CD4-positive, alpha-beta T cell treated with Interferon gamma for 1 hour (primary cell): ENCODE measurements at regions not wholly inside any gene's neighbourhood (a gene's known extent, or its start where the extent isn't known, plus 50 kb on each side); places are given as distances from the start of the nearest gene placed in this dataset.
"Not testable (repeated sequence)": the region's sequence is repeated elsewhere in the genome, so short reads cannot be mapped to it uniquely, and the experiment has no call there.

Source experiments
- DNase-seq: peaks from one replicate; pipeline ENCODE4 v3.0.0-alpha.2; 2020

GRCh38 chr14:51351997-51352396, 112.0 kb downstream of the TMX1 start:
- DNase-seq: no peak

- no peak for DNase-seq
Measured at GRCh38 chr14:51353901-51354300, 113.9 kb downstream of the TMX1 start.

- no peak for DNase-seq
Measured at GRCh38 chr14:51354846-51355245, 114.8 kb downstream of the TMX1 start.

DNA sequence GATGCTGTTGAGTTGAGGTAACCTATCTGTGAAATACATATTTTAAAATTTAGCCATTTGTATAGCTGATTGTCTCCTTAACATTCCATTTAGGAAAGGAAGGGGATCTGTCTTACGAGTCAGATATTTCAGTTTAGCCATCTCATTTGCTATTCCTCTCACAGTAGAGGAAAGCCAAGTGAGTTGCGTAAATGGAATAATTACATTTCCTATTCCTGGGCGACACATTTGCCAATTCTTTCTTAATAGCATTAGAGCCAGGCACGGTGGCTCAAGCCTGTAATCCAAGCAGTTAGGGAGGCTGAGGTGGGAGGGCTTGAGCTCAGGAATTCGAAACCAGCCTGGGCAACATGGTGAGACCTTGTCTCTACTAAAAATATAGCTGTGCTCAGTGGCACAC, 116.3 kb downstream of the TMX1 start:
- no peak for DNase-seq

DNA sequence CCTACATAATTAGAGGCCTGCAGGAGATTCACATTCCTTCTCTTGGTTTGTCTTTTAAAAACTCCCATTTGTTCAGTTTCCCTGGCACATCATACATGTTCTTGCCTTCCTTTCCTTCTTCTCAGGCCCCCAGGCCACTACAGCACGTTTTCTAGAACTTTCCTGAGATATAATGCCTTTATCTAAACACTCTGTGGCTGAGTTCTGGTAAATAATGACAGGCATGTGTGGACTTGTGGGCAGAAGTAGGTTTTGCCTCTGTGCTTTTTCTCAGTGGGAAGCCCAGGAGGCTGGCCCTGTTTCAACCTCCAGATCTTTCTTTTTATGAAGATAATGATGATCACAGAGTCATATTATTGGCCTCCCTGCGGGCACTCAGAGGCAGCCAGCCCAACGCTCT, 117.2 kb downstream of the TMX1 start:
- DNase-seq: no peak

DNA sequence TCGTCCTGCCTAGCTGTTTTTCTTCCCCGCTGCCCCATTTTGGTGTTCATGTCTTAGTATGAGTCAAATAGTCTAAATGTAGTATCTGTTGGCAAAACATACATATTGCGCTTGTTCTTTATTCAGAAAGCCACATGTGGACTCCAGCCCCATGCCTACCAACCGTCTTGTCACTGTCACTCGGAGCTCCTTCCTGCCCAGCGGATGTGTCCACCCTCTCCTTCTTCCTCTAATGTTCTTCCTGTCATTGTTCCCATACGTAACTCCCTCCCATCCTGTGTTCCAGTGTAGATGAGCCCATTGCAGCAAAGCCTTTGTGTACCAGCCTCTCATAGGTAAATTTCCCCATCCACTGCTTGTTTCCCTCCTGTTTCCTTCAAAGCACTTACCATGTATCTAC, 120.5 kb downstream of the TMX1 start:
- DNase-seq: no peak

DNA sequence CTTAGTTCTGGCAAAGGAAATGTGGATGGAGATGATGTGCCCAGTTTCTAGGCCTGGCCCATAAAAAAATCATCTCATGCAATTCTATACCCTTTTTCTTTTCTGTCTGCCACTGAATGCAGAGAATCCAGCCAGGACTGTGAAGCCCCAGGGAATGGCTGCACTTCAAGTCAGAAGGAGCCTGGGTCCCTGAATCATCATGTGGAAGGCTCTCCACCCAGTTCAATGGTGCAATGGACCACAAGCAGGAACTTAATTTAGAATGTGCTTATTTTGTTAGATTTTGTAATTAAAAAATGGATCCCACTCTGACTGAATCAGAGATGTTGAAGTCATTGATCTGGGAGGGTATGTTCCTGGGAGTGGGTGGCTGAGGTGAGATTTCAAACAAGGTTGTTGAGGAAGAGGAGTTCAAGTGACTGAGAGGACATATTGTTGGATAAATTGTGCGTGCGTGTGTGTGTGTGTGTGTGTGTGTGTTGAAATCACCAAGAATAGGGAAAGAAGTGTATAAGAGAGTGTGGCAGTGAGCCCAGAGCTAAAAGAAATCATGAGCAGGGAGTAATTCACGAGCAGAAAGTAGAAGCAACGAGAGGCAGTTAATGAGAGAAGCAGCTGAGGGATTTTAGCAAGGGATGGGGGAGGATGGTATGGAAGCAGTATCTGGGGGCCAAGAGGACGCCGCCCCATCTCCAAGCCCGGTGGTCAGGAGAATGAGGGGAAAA, 125.4 kb downstream of the TMX1 start:
- DNase-seq: no peak

- not testable (repeated sequence) for DNase-seq
Measured at GRCh38 chr14:51366460-51366859, 126.4 kb downstream of the TMX1 start.

- DNase-seq: not testable (repeated sequence)
Measured at GRCh38 chr14:51366866-51367599, 127.0 kb downstream of the TMX1 start.

GRCh38 chr14:51367600-51367931, 127.5 kb downstream of the TMX1 start:
- no peak for DNase-seq

GRCh38 chr14:51368721-51369163, 128.7 kb downstream of the TMX1 start:
- DNase-seq: no peak

DNA sequence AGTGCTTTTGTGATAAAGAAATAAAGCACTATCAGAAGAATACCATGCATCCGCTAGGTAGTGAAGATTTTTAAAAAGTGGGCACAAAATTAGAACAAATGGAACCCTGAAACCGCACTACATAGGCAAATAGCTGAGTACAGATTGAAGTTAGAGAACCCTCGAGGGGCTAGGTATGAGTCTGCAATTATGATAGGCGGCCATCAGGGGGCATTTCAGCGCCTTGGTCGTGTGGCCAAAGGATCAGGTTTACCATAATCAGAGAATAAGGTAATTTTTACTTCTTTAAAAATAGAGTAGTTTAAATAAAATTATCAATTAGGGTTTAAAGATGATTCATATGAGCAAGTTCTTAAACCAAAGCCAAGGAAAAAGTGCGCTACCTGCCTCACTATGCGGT, 129.8 kb downstream of the TMX1 start:
- no peak for DNase-seq

GRCh38 chr14:51370758-51371386, 130.8 kb downstream of the TMX1 start:
- no peak for DNase-seq

DNA sequence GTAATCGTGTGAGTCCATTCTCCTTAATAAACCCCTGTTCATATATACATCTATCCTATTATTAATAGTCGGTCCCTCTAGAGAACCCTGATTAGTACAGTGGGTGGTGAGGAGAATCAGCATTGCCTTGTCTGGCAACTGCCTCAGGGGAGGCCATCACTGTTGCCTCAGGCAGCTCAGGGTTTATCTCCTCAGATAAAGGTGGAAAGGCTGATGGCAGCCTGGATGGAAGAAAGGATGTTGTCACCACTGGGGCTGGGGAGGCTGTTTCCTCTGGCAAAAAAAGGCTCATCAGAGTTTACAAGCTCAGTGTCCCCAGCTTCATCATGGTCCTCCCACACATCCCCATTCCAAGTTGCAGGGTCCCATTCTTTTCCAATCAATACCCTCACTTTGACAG, 137.1 kb downstream of the TMX1 start:
- DNase-seq: not testable (repeated sequence)

DNA sequence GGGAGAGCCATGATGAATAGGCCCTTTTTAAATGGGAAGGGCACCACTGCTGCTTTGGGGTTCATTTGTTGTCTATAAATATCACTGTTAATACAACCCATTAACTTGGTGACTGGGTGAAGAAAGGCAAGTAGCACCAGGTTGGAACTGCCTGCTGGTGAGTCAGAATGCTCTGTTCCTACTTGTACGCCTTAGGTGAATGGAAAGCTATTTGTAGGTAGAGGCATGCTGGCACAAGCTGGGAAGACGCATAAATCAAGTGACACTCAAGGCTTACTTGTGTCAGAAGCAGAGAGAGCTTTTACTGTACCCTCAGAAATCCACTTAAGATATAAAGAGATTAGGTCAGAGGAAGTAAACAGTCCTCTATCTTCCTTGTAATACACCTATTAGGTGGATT, 142.5 kb downstream of the TMX1 start:
- DNase-seq: no peak

DNA sequence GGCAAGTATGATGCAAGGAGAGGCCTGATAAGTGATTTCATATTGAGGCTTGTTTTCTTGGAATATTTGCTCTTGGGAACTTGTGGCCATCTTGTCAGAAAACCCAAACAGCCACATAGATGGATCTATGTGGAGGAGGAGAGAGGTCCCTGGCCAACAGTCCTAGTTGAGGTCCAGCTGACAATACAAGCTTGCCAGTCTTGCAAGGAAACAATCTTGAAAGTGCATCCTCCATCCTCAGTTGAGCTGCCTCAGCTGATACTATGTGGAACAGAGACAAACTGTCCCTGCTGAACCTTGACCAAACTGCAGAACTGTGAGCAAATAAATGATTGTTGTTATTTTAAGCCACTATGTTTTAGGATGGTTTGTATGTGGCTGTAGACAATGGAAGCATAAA, 146.4 kb downstream of the TMX1 start:
- no peak for DNase-seq

DNA sequence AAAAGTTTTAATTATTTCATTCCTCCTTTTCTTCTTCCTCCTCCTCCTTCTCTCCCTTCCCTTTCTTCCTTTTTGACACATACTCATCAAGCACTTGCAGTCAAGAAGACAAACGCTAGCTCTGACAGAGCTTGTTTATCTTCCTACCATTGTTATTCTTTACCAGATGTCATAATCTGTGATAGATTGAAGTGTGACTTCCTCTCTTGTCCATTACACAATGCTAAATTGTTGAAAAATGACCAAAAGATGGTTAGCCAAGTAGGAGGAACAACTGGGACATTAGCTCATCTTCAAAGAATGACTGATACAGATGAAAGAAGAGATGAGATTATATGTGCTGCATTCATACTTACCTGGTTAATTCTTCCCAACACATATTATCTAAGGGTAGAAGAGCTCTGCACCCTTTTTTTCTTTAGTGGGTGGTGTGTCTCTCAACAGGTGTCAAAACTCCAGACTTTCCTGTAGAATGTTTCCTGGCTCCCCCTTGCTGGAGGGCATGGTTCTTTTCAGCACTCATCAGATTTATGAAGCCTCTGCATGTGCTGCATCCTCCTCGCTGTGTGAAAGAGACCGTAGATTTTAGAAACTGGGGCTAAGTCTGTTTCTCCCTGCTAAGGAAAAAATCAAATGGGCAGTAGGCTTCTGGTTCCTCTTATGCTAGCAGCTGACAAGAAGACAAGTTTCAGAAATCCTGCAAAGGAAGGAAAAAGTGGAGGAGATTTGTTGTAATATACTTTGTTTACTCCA, 147.1 kb downstream of the TMX1 start:
- DNase-seq: no peak

DNA sequence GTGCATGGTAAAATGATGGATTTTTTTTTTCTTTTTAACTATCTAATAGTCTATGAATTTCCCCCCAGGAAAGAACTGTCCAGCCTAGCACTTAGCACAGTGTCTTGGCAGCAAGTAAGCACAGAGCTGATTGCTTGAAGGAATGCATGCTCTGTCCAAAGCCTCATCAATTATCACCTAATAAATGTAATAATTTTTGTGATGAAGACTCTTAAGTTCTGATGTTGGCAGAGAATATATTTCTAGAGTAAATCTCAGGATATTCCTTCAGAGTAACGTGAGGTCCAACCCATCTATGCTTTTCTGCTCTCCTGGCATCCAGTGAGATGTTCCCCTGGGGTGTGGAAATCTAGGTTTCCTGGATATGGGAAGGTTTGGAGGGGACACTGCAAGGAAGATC, 152.4 kb downstream of the TMX1 start:
- DNase-seq: no peak

DNA sequence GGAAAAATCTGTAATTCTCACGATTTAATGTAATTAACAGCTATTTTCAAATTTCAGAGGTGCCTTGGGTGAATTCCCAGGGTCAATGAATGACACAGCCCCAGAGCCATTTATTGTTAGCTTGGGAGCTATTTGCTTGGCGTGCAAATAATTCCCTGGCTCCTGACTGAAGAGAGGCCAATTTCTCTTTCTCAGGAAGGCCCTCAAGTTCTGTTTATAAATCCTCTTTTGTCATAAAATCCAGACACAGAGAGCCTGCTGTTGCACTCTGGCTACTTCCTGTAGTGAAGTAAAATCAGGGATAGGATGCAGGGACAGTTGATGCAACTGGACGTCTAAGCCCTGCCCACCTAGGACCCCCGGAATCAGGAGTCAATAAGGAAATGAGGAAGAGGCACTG, 154.3 kb downstream of the TMX1 start:
- no peak for DNase-seq

DNA sequence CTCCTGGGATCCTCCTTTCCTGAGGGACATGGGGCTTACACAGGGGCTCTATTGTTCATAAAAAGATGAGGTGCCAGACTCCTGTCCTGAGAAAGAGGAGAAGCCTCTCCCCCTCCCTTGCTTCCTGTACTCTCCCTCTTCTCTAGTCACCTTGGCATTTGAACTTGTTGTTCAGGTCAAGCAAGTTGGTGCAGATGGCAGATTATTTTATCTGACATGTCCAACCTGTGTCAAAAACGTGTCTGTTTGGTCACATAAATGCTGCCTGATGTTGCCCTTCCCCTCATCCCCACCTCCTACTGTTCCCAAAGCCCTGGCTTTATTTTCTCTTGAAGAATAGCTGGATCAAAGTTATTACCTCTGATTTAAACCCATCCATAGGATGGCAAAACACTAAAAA, 154.8 kb downstream of the TMX1 start:
- no peak for DNase-seq

- no peak for DNase-seq
Measured at GRCh38 chr14:51395361-51395849, 155.4 kb downstream of the TMX1 start.

DNA sequence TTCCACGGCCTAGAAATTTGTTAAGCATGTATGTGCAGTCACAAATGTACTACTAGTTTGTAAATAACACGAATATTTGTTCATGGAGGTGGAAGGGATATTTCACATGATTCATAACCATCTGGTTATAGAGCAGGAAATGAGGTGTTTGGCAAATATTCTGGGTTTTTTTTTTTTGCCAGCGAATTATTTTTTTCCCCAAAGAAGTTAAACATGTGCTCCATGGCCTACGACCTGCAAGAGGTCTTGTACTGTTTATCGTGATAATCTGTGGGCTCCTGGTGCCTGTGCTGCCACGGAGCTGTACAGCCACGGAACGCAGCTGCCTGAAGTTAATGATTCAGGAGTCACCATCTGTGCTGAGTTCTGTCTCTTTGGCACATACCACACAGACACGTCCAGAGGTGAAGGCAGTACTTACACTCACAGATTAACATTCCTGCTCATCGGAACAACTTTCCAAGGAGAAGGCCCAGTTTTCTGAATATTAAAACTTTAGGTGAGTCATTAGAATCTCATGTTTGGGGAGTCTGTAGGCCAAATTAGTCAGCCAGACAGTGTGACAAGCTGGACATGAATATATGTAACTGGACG, 156.3 kb downstream of the TMX1 start:
- no peak for DNase-seq

GRCh38 chr14:51398898-51399297, 158.9 kb downstream of the TMX1 start:
- DNase-seq: no peak
